HepG2 (cell line): ENCODE measurements at regions not wholly inside any gene's neighbourhood (a gene's known extent, or its start where the extent isn't known, plus 50 kb on each side); places are given as distances from the start of the nearest gene placed in this dataset.

Experiments used
- ATAC-seq: fragments of 200-7000 bp; cut with Tn5 transposase; 3 replicates; pipeline ENCODE4 v1.9.1; 2020; ENCODE audit warnings: mild to moderate bottlenecking, moderate library complexity
- BruUV-seq: library from RNA; stranded (reverse); fragments of 400-500 nt; replicated peaks from 2 replicates; lab custom pipeline; 2021; lab: Mats Ljungman, UMichigan
- CTCF ChIA-PET: fragments of 300-600 bp; formaldehyde crosslinking; extraction: SDS; loops from one replicate; lab custom pipeline; 2021; ENCODE audit warnings: low total read pairs, inconsistent platforms, low intra/inter-chr PET ratio; lab: Yijun Ruan, JAX
- POLR2A ChIA-PET: fragments of 350-600 bp; sonication (Branson Sonifier 250); formaldehyde crosslinking; loops from one replicate; lab custom pipeline; 2020; ENCODE audit warnings: antibody characterized with exemption, inconsistent platforms; lab: Yijun Ruan, JAX
- DNase-seq: peaks from one replicate; pipeline ENCODE4 v3.0.0-alpha.2; 2015; ENCODE audit warnings: low spot score
- FAIRE-seq: peaks from 3 replicates; lab custom pipeline; 2011; peaks lifted over from hg19 to GRCh38; lab: Jason Lieb, UNC
- H2AFZ ChIP-seq: one replicate; pipeline ENCODE4 v1.6.1; 2011; ENCODE audit warnings: low read length, inconsistent platforms
- H3K27ac ChIP-seq: fragments of 300-600 bp; 3 replicates; pipeline ENCODE4 v1.8.0; 2011; ENCODE audit warnings: mixed run types, mild to moderate bottlenecking, mixed read lengths, low read length, inconsistent platforms; ENCODE audit not compliant: insufficient read depth; ENCODE audit errors: extremely low read length
- H3K27me3 ChIP-seq, 2 experiments: fragments of 200-600 bp in 1 of 2; 2 replicates in 1 of 2; 3 replicates in 1 of 2; pipeline versions ENCODE4 v1.6.0 to v1.8.0; 2011; ENCODE audit warnings: low read length in 2 of 2, mild to moderate bottlenecking in 2 of 2, moderate library complexity in 2 of 2, inconsistent platforms in 1 of 2; ENCODE audit not compliant: insufficient read depth in 2 of 2, control insufficient read depth in 1 of 2
- H3K36me3 ChIP-seq, 2 experiments: fragments of 200-600 bp in 1 of 2; replicated peaks in 1 of 2; 2 replicates in 1 of 2; 3 replicates in 1 of 2; pipeline versions ENCODE4 v1.5.1 to v1.8.0; 2011; ENCODE audit warnings: low read length in 2 of 2, inconsistent platforms in 1 of 2; ENCODE audit not compliant: insufficient read depth in 2 of 2, control insufficient read depth in 1 of 2
- H3K4me1 ChIP-seq: 2 replicates; pipeline ENCODE4 v1.5.1; 2012; ENCODE audit warnings: low read length, inconsistent platforms; ENCODE audit not compliant: insufficient read depth
- H3K4me2 ChIP-seq: 2 replicates; pipeline ENCODE4 v1.6.0; 2011; ENCODE audit warnings: low read depth, low read length, inconsistent platforms
- H3K4me3 ChIP-seq, 3 experiments: fragments of 200-600 bp in 1 of 3; sonication (generic), shearing (Covaris generic) in 1 of 3; replicated peaks in 1 of 3; 2 replicates each; pipeline ENCODE4 v1.5.1; 2011 to 2016; ENCODE audit warnings: low read length in 3 of 3, inconsistent platforms in 2 of 3, low read depth in 2 of 3, mild to moderate bottlenecking in 2 of 3, control low read depth in 1 of 3, mixed read lengths in 1 of 3; ENCODE audit not compliant: insufficient read depth in 1 of 3
- H3K79me2 ChIP-seq: one replicate; pipeline ENCODE4 v1.6.1; 2011; ENCODE audit warnings: low read length, inconsistent platforms; ENCODE audit not compliant: insufficient read depth
- H3K9ac ChIP-seq: 2 replicates; pipeline ENCODE4 v1.6.0; 2011; ENCODE audit warnings: mild to moderate bottlenecking, low read depth, low read length, inconsistent platforms; ENCODE audit not compliant: insufficient read depth
- H3K9me3 ChIP-seq: 2 replicates; pipeline ENCODE4 v1.5.1; 2012; ENCODE audit warnings: mild to moderate bottlenecking, low read length
- H4K20me1 ChIP-seq: 2 replicates; pipeline ENCODE4 v1.6.0; 2011; ENCODE audit warnings: inconsistent platforms, mild to moderate bottlenecking, low read length, moderate library complexity; ENCODE audit not compliant: insufficient read depth
- GTF3A ChIP-seq: sonication (generic); formaldehyde crosslinking; conservative IDR thresholded peaks from 2 replicates; pipeline ENCODE4 v1.4.0; 2020; ENCODE audit warnings: mild to moderate bottlenecking, missing genetic modification reagents
- HIVEP1 ChIP-seq: sonication (generic); formaldehyde crosslinking; IDR thresholded peaks from 2 replicates; pipeline ENCODE4 v1.4.0; 2020; ENCODE audit warnings: mild to moderate bottlenecking, missing genetic modification reagents
- MAFF ChIP-seq: IDR thresholded peaks from 2 replicates; pipeline ENCODE4 v1.6.1; 2011; ENCODE audit warnings: low read depth, low read length, improper control_type of control experiment
- MAFK ChIP-seq, 2 experiments: IDR thresholded peaks in 1 of 2; conservative IDR thresholded peaks in 1 of 2; 2 replicates each; pipeline ENCODE4 v1.6.1; 2011; ENCODE audit warnings: improper control_type of control experiment in 2 of 2, low read length in 2 of 2
- RAD51 ChIP-seq: fragments of 450-650 bp; IDR thresholded peaks from 2 replicates; pipeline ENCODE4 v1.6.1; 2016; ENCODE audit warnings: borderline replicate concordance
- REPIN1 ChIP-seq: sonication (generic); formaldehyde crosslinking; IDR thresholded peaks from 2 replicates; pipeline ENCODE4 v1.8.0; 2022; ENCODE audit warnings: missing genetic modification reagents, low read depth, mild to moderate bottlenecking, borderline replicate concordance
- SRF ChIP-seq: IDR thresholded peaks from 2 replicates; pipeline ENCODE4 v1.6.1; 2011; ENCODE audit warnings: mild to moderate bottlenecking, low read depth, low read length, moderate library complexity
- WGBS: methylation state at CpG from one replicate; pipeline ENCODE4 v1.1.6; 2017; ENCODE audit warnings: low lambda C conversion rate; 5-methylcytosine and 5-hydroxymethylcytosine counted together
- in situ Hi-C: cut with HindIII; loops from 2 replicates; pipeline ENCODE4 v1.10.0; 2017; ENCODE audit warnings: low pct_unique_long_range_greater_than_20kb; ENCODE audit not compliant: extremely low pct_ligation_motif_present
- intact Hi-C: fragments of 100-400 bp; cut with micrococcal nuclease; formaldehyde crosslinking; loops from one replicate; pipeline ENCODE4 v1.10.0; 2022; ENCODE audit not compliant: unreplicated experiment

GRCh38 chr6:154623391-154623790 lies 109.8 kb upstream of the SCAF8 start:
- WGBS = 72% methylated on average over 5 of the region's 6 CpGs
- intact Hi-C loops (no loop called here), in situ Hi-C loops (no loop called here)
- ChIA-PET CTCF (no interaction called here), POLR2A (no interaction called here)
- Histone ChIP-seq H3K9me3 (no peaks in the 10 kb centered on the region), H3K27me3 (no peaks in the 10 kb centered on the region), H3K4me2 (no peak overlapping the region), H3K4me1 (no peaks in the 10 kb centered on the region), H4K20me1 (no peaks in the 10 kb centered on the region), H3K79me2 (no peaks in the 10 kb centered on the region), H3K27ac (no peak overlapping the region), H3K4me3 (no peak overlapping the region), H2AFZ (no peak overlapping the region), H3K36me3 (no peaks in the 10 kb centered on the region), H3K9ac (no peak overlapping the region)
- TF ChIP-seq GTF3A (no peak), REPIN1 (CRISPR knock-in tag) (no peak), SRF (no peak), RAD51 (no peak)
- BruUV-seq = no TSS peak
- no peak for ATAC-seq
- FAIRE-seq = no peak
- DNase-seq = no peak

DNA sequence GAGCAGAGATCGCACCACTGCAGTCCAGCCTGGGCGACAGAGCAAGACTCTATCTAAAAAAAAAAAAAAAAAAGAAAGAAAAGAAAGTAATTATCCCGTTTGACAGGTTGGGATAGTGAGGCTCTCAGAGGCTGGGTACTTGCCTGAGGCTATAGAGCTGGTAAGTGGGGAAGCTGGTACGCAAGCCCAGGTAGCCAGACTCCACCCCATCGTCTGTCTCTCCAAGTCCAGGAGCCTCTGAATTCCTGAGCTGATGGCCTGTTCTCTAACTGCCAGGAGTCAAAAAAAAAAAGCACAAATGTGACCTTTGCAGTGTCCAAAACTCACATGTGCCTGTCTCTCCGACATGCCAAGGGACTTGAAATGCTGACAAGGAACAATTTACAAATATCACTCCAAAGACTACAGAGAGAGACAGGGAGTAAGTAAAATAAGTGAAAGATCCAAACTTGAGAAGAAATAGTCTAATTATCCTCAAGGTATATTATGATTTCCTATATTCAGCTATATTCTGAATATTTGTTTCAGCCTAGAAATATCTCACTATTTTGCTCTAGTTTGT lies 109.1 kb upstream of the SCAF8 start:
- H3K4me3 ChIP-seq = no peak overlapping the region
- H3K4me1 ChIP-seq = no peaks in the 10 kb centered on the region
- DNase-seq (no peak), FAIRE-seq (no peak), ATAC-seq (no peak)
- H3K36me3 ChIP-seq = no peaks in the 10 kb centered on the region
- no peaks in the 10 kb centered on the region for H3K27me3 ChIP-seq
- in situ Hi-C loops (no loop called here), intact Hi-C loops (no loop called here)
- POLR2A ChIA-PET = no interaction called here
- 24% methylated on average over 6 of the region's 6 CpGs for WGBS
- BruUV-seq = no TSS peak
- H3K9ac ChIP-seq = no peak overlapping the region
- TF ChIP-seq MAFK (conservative IDR thresholded peaks at IDR 0.05 in 1 of 2, IDR thresholded peaks at IDR 0.05 in 1 of 2; ENCODE audit: low read length in 2 of 2) (peak; percentile 64 to 79), MAFF (peak; percentile 48; the same call in 1 of the 2 replicates), HIVEP1 (CRISPR knock-in tag) (no peak)
- H2AFZ ChIP-seq = no peak overlapping the region
- H3K4me2 ChIP-seq = no peak overlapping the region
- CTCF ChIA-PET = no interaction called here
- no peaks in the 10 kb centered on the region for H4K20me1 ChIP-seq
- no peaks in the 10 kb centered on the region for H3K9me3 ChIP-seq
- no peak overlapping the region for H3K27ac ChIP-seq
- no peaks in the 10 kb centered on the region for H3K79me2 ChIP-seq
